GM10266 (cell line): ENCODE measurements at regions not wholly inside any gene's neighbourhood (a gene's known extent, or its start where the extent isn't known, plus 50 kb on each side); places are given as distances from the start of the nearest gene placed in this dataset.
A peak's percentile ranks its signal among the peaks of the same experiment; 100 is the strongest.
"Not testable (repeated sequence)": the region's sequence is repeated elsewhere in the genome, so short reads cannot be mapped to it uniquely, and the experiment has no call there.

Experiments
- DNase-seq: peaks from one replicate; pipeline ENCODE4 v3.0.0; 2012; ENCODE audit errors: extremely low spot score
- CTCF ChIP-seq: IDR thresholded peaks from 2 replicates; pipeline ENCODE4 v1.5.1; 2012; ENCODE audit warnings: mild to moderate bottlenecking, low read depth; ENCODE audit not compliant: control insufficient read depth, insufficient read depth; ENCODE audit errors: missing control alignments

DNA sequence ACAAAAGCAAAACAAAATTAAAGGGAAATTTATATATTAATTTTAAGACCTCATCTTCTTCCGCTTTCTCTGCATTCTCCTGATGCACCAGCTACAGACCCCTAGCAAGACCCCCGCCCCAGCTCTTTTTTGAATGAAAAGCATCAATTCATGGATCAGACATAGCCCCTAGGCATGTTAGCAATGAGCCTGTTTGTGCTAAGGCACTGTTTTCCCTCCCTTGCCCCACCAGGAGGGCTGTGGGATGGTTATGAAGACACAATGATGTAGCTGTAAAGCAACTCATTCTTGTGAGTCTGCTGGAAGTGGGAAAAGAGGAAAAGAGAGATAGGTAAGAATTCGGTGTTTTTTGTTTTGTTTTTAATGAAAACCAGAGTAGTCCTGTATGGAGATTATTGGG lies 88.5 kb upstream of the ZBTB18 start:
- TF ChIP-seq CTCF: no peak
- no peak for DNase-seq

DNA sequence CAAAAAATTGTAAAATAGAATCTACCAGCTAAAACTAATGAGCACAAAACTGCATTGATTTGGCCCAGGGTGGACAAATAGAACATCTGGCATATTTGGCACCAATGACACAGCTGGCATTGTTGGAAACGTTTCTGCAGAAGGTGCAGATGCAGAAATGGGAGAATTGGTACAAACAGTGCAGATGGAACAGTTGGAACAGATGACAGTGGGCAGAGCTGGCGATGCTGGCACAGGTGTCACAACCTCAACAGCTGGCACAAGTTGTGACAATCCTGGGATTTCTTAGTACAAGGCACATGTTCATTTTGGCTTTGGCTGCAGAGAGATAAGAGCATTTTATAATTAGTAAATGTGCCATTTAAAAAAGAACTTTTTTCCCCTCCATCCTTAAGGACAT lies 91.1 kb upstream of the ZBTB18 start:
- no peak for TF ChIP-seq CTCF
- DNase-seq: no peak

GRCh38 chr1:243957141-243957540 lies 93.9 kb upstream of the ZBTB18 start:
- no peak for TF ChIP-seq CTCF
- no peak for DNase-seq

DNA sequence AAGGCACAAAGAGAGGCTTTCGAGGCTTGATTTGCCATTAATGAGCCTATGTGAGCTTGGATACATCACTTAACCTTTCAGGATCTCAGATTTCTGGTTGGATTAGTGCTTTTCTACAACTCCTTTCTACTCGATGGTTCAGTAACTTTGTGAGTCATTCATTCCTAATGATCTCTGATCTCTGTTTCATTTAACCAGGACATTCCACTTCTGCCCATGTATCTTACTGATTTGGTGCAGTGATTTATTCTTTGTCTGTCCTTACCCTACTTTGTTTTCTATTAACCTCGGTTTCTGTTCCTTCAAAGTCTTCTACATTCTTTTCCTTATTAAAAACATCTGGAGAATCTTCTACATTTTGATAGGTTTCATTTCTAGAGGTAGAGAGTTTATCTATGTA lies 94.6 kb upstream of the ZBTB18 start:
- TF ChIP-seq CTCF: no peak
- no peak for DNase-seq

DNA sequence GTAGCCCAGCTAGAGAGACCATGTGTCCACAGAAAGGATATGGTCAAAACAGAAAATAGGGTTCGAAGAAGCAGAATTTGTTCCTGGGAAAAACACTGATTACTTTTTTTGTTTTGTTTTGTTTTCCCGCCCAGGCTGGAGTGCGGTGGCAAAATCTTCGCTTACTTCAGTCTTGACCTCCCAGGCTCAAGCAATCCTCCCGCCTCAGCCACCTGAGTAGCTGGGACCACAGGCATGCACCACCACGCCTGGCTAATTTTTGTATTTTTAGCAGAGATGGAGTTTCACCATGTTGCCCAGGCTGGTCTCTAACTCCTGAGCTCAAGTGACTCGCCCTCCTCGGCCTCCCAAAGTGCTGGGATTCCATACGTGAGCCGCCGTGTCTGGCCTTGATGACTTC lies 99.9 kb upstream of the ZBTB18 start:
- DNase-seq: not testable (repeated sequence)

- no peak for TF ChIP-seq CTCF
- no peak for DNase-seq
Observed at GRCh38 chr1:243950166-243950565, 100.1 kb upstream of the AKT3 start.

DNA sequence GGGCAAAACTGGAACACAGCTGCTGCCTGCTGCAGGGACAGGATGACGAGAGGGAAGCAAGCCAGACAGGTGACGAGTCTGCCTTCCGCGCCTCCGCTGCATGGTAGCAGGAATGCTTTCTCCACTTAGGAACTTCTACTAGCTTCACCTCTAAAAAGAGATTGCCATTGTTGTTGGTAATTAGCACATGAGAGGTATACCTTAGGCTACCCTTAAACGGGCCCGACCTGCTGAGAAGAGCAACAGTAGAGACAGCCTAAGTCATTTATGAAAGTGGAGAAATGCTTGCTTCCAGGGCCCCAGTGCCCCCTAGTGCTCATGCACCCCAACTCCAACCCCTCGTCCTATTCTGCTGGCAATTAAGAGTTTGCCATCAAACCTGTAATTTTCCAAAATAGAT lies 96.9 kb upstream of the AKT3 start:
- peak; percentile 30 for DNase-seq
- TF ChIP-seq CTCF: peak; percentile 45

DNA sequence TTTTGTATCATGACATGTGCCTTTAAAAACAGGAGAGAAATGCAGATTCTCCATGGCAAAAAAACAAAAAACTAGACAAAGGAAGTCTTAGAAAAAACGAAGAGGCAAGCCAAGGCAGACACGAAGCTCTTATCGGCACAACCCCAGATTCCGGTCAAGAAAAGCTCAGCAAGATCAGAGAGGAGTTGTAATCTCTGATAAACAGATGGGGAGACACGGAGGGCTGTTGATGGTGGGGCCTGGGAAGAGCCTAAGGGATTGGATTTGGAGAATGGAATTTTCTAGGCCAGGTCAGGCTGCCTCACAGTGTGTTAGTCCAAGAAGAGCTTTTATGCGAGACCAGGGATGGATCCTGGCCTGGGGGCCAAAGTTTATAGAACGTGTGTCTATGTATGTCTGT lies 96.2 kb upstream of the AKT3 start:
- no peak for TF ChIP-seq CTCF
- DNase-seq: no peak
